ENCODE measurements at regions not wholly inside any gene's neighbourhood (a gene's known extent, or its start where the extent isn't known, plus 50 kb on each side); places are given as distances from the start of the nearest gene placed in this dataset.

GRCh38 chr4:20618731-20619130, 81.5 kb upstream of the PACRGL start:
- ATAC-seq (ENCODE audit: low read depth): no peak
- ChIA-PET CTCF (no interaction called here), POLR2A (ENCODE audit: unreplicated experiment) (no interaction called here)
- in situ Hi-C loops (cut with MboI; ENCODE audit: low sequenced_read_pairs) (no loop called here), dilution Hi-C loops (cut with HindIII; ENCODE audit: low sequenced_read_pairs, unreplicated experiment) (no loop called here), intact Hi-C loops (cut with micrococcal nuclease) (no loop called here)
- TF ChIP-seq MAFK (IDR thresholded peaks at IDR 0.05; ENCODE audit: low read depth, low read length): no peak
- no peak for TF ChIP-seq NFE2L2 (IDR thresholded peaks at IDR 0.05; ENCODE audit: low read depth, low read length)
- no peak for TF ChIP-seq CEBPB (IDR thresholded peaks at IDR 0.05; ENCODE audit: low read depth, low read length)
- TF ChIP-seq ELK1 (IDR thresholded peaks at IDR 0.05; ENCODE audit: borderline replicate concordance, low read depth, low read length): no peak
- TF ChIP-seq RFX5 (IDR thresholded peaks at IDR 0.05; ENCODE audit: low read depth, low read length): no peak
- TF ChIP-seq RCOR1 (IDR thresholded peaks at IDR 0.05; ENCODE audit: insufficient replicate concordance, low read length): no peak
- no peak for TF ChIP-seq RAD21 (IDR thresholded peaks at IDR 0.05; ENCODE audit: low read length)
- TF ChIP-seq CHD1 (IDR thresholded peaks at IDR 0.05; ENCODE audit: low read depth, low read length): no peak
- TF ChIP-seq SMC3 (IDR thresholded peaks at IDR 0.05; ENCODE audit: low read depth, low read length): no peak
- no peak overlapping the region for H3K18ac ChIP-seq (ENCODE audit: low read depth, low read length)
- H3K27ac ChIP-seq (ENCODE audit: insufficient read depth, low read length): no peak overlapping the region
- no peak overlapping the region for H3K56ac ChIP-seq (ENCODE audit: extremely low read depth, insufficient read depth, low read length)
- no peaks in the 10 kb centered on the region for H3K36me3 ChIP-seq (ENCODE audit: control insufficient read depth, insufficient read depth, low read length)
- H4K20me1 ChIP-seq (ENCODE audit: insufficient read depth, low read length): no peaks in the 10 kb centered on the region
- no peak overlapping the region for H3K14ac ChIP-seq (replicated peaks; ENCODE audit: low read depth, low read length)
- no peak overlapping the region for H4K5ac ChIP-seq (ENCODE audit: low read depth, low read length)
- H2AK5ac ChIP-seq (ENCODE audit: low read depth, low read length): no peak overlapping the region
- no peaks in the 10 kb centered on the region for H3K79me1 ChIP-seq (ENCODE audit: low read depth in 1 of 2, low read length in 2 of 2)
- no TSS peak for BruUV-seq (replicated peaks)
- no peaks in the 10 kb centered on the region for H3K9me3 ChIP-seq (ENCODE audit: control insufficient read depth, insufficient read depth, low read length)
- WGBS, 2 experiments (ENCODE audit: extremely low coverage in 2 of 2, insufficient read length in 1 of 2): 24% methylated on average over 3 of the region's 12 CpGs; no CpG with 5 or more reads in 1 of the 2 experiments
- H2BK20ac ChIP-seq (ENCODE audit: low read depth, low read length): no peak overlapping the region
- no peak overlapping the region for H3K4ac ChIP-seq (ENCODE audit: low read depth, low read length)
- no peak for DNase-seq
- no peak overlapping the region for H2AK9ac ChIP-seq (replicated peaks; ENCODE audit: low read depth, low read length, poor library complexity)
- peaks cover 4% of the 10 kb centered on the region; the same call in 1 of the 2 replicates for H3K9me1 ChIP-seq (ENCODE audit: insufficient read depth, low read length)
- no peak overlapping the region for H3K23ac ChIP-seq (ENCODE audit: low read depth, low read length)
- H2BK120ac ChIP-seq (ENCODE audit: low read depth, low read length): no peak overlapping the region
- peak overlapping the region; percentile 61 for H2AFZ ChIP-seq (replicated peaks; ENCODE audit: low read length, poor library complexity)
- peaks cover 4% of the 10 kb centered on the region; the same call in 1 of the 2 replicates for H3K4me1 ChIP-seq (ENCODE audit: control insufficient read depth, insufficient read depth, low read length)
- H3K4me3 ChIP-seq (ENCODE audit: insufficient read depth, low read depth, low read length): no peak overlapping the region
- H3K4me2 ChIP-seq (ENCODE audit: low read depth, low read length): no peak overlapping the region
- no peaks in the 10 kb centered on the region for H3K27me3 ChIP-seq (ENCODE audit: control insufficient read depth, insufficient read depth, low read length)
- H2BK15ac ChIP-seq (ENCODE audit: low read depth, low read length): no peak overlapping the region
- H2BK5ac ChIP-seq (ENCODE audit: low read depth, low read length, poor library complexity, severe bottlenecking): no peak overlapping the region
- H4K8ac ChIP-seq (ENCODE audit: low read depth in 2 of 2, low read length in 2 of 2): no peak overlapping the region
- H3K9ac ChIP-seq (ENCODE audit: low read depth, low read length): no peak overlapping the region
- no peak overlapping the region for H4K91ac ChIP-seq (ENCODE audit: insufficient read depth, low read depth, low read length)
